ENCODE measurements at regions not wholly inside any gene's neighbourhood (a gene's known extent, or its start where the extent isn't known, plus 50 kb on each side); places are given as distances from the start of the nearest gene placed in this dataset.

- intact Hi-C loops (cut with micrococcal nuclease), result no loop called here
These were observed 402.6 kb upstream of the MEIS1 start for GRCh38 chr2:66032226-66032775.

More at GRCh38 chr2:66032226-66032775, 402.6 kb upstream of the MEIS1 start:
- Histone ChIP-seq H3K9ac (ENCODE audit: low read depth, low read length) (no peak overlapping the region), H3K9me1 (ENCODE audit: insufficient read depth, low read length) (no peaks in the 10 kb centered on the region), H4K5ac (ENCODE audit: low read depth, low read length) (no peak overlapping the region), H3K79me1 (ENCODE audit: low read depth in 1 of 2, low read length in 2 of 2) (no peaks in the 10 kb centered on the region), H4K20me1 (ENCODE audit: insufficient read depth, low read length) (no peaks in the 10 kb centered on the region), H2BK120ac (ENCODE audit: low read depth, low read length) (no peak overlapping the region), H3K4ac (ENCODE audit: low read depth, low read length) (no peak overlapping the region), H3K18ac (ENCODE audit: low read depth, low read length) (no peak overlapping the region), H2BK20ac (ENCODE audit: low read depth, low read length) (no peak overlapping the region), H2BK15ac (ENCODE audit: low read depth, low read length) (no peak overlapping the region), H3K4me1 (ENCODE audit: control insufficient read depth, insufficient read depth, low read length) (no peaks in the 10 kb centered on the region), H2AK5ac (ENCODE audit: low read depth, low read length) (no peak overlapping the region), H2BK5ac (ENCODE audit: low read depth, low read length, poor library complexity, severe bottlenecking) (no peak overlapping the region), H4K8ac (ENCODE audit: low read depth in 2 of 2, low read length in 2 of 2) (no peak overlapping the region), H3K14ac (replicated peaks; ENCODE audit: low read depth, low read length) (no peak overlapping the region), H3K9me3 (ENCODE audit: control insufficient read depth, insufficient read depth, low read length) (no peaks in the 10 kb centered on the region), H3K23ac (ENCODE audit: low read depth, low read length) (no peak overlapping the region), H3K4me2 (ENCODE audit: low read depth, low read length) (no peak overlapping the region), H3K56ac (ENCODE audit: extremely low read depth, insufficient read depth, low read length) (no peak overlapping the region), H3K27me3 (ENCODE audit: control insufficient read depth, insufficient read depth, low read length) (no peaks in the 10 kb centered on the region), H3K4me3 (ENCODE audit: insufficient read depth, low read depth, low read length) (no peak overlapping the region), H4K91ac (ENCODE audit: insufficient read depth, low read depth, low read length) (no peak overlapping the region), H3K36me3 (ENCODE audit: control insufficient read depth, insufficient read depth, low read length) (no peaks in the 10 kb centered on the region), H3K27ac (ENCODE audit: insufficient read depth, low read length) (no peak overlapping the region), H2AK9ac (replicated peaks; ENCODE audit: low read depth, low read length, poor library complexity) (no peak overlapping the region), H2AFZ (replicated peaks; ENCODE audit: low read length, poor library complexity) (no peak overlapping the region)
- ATAC-seq (ENCODE audit: low read depth) (no peak), DNase-seq (no peak)
- no peak for TF ChIP-seq FOS (IDR thresholded peaks at IDR 0.05; ENCODE audit: low read depth, low read length)
- TF ChIP-seq, protein P1, sequence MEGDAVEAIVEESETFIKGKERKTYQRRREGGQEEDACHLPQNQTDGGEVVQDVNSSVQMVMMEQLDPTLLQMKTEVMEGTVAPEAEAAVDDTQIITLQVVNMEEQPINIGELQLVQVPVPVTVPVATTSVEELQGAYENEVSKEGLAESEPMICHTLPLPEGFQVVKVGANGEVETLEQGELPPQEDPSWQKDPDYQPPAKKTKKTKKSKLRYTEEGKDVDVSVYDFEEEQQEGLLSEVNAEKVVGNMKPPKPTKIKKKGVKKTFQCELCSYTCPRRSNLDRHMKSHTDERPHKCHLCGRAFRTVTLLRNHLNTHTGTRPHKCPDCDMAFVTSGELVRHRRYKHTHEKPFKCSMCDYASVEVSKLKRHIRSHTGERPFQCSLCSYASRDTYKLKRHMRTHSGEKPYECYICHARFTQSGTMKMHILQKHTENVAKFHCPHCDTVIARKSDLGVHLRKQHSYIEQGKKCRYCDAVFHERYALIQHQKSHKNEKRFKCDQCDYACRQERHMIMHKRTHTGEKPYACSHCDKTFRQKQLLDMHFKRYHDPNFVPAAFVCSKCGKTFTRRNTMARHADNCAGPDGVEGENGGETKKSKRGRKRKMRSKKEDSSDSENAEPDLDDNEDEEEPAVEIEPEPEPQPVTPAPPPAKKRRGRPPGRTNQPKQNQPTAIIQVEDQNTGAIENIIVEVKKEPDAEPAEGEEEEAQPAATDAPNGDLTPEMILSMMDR (conservative IDR thresholded peaks at IDR 0.05; ENCODE audit: low read depth, low read length), result no peak
- no peak for TF ChIP-seq RFX5 (IDR thresholded peaks at IDR 0.05; ENCODE audit: low read depth, low read length)
- no peak for TF ChIP-seq RCOR1 (IDR thresholded peaks at IDR 0.05; ENCODE audit: insufficient replicate concordance, low read length)
- TF ChIP-seq BHLHE40 (IDR thresholded peaks at IDR 0.05; ENCODE audit: low read depth, low read length), result no peak
- TF ChIP-seq POLR2A (IDR thresholded peaks at IDR 0.05; ENCODE audit: low read depth, low read length), result no peak
- TF ChIP-seq, protein P2, sequence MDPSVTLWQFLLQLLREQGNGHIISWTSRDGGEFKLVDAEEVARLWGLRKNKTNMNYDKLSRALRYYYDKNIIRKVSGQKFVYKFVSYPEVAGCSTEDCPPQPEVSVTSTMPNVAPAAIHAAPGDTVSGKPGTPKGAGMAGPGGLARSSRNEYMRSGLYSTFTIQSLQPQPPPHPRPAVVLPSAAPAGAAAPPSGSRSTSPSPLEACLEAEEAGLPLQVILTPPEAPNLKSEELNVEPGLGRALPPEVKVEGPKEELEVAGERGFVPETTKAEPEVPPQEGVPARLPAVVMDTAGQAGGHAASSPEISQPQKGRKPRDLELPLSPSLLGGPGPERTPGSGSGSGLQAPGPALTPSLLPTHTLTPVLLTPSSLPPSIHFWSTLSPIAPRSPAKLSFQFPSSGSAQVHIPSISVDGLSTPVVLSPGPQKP (IDR thresholded peaks at IDR 0.05; ENCODE audit: borderline replicate concordance, low read depth, low read length), result no peak
- TF ChIP-seq MAZ (IDR thresholded peaks at IDR 0.05; ENCODE audit: borderline replicate concordance, low read depth, low read length), result no peak
- TF ChIP-seq NFE2L2 (IDR thresholded peaks at IDR 0.05; ENCODE audit: low read depth, low read length), result no peak
- no peak for TF ChIP-seq CHD1 (IDR thresholded peaks at IDR 0.05; ENCODE audit: low read depth, low read length)
- TF ChIP-seq RAD21 (IDR thresholded peaks at IDR 0.05; ENCODE audit: low read length), result no peak
- TF ChIP-seq MXI1 (IDR thresholded peaks at IDR 0.05; ENCODE audit: borderline replicate concordance, low read depth, low read length), result no peak
- TF ChIP-seq MAFK (IDR thresholded peaks at IDR 0.05; ENCODE audit: low read depth, low read length), result no peak
- no peak for TF ChIP-seq CEBPB (IDR thresholded peaks at IDR 0.05; ENCODE audit: low read depth, low read length)
- no peak for TF ChIP-seq SMC3 (IDR thresholded peaks at IDR 0.05; ENCODE audit: low read depth, low read length)
- no peak for TF ChIP-seq USF2 (IDR thresholded peaks at IDR 0.05; ENCODE audit: low read depth, low read length)
- no CpG with 5 or more reads among the region's 1 CpG for WGBS, 2 experiments (ENCODE audit: extremely low coverage in 2 of 2, insufficient read length in 1 of 2)
- ChIA-PET POLR2A (ENCODE audit: unreplicated experiment) (no interaction called here), CTCF (no interaction called here)
- dilution Hi-C loops (cut with HindIII; ENCODE audit: low sequenced_read_pairs, unreplicated experiment) (no loop called here), in situ Hi-C loops (cut with MboI; ENCODE audit: low sequenced_read_pairs) (no loop called here)
- BruUV-seq (replicated peaks), result no TSS peak

All from IMR-90 (cell line).